ENCODE measurements at regions not wholly inside any gene's neighbourhood (a gene's known extent, or its start where the extent isn't known, plus 50 kb on each side); places are given as distances from the start of the nearest gene placed in this dataset.
A peak's percentile ranks its signal among the peaks of the same experiment; 100 is the strongest.

DNA sequence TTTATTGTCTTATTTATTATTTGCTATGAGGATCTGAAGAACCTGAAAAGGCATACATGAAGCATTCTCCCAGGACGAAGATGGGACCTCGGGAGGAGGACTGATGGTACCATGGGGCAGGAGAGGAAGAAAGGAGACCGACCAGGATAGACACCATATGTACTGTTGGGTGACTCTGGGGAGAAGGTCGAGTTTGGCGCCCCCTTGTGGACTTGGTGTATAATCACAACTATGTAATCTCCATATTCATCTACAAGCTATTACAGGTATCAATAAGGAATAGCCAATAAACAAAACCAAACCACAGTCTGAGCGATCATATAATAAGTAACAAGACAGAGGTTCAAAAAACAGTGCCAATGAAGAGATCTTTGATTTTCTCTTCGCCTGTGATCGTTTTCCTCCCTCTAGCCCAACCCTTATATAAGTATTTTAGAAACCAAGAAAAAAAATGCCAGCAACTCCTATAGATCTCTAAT, 139.1 kb downstream of the SPTSSA start:
- Histone ChIP-seq H3K9me1 (replicated peaks; ENCODE audit: control insufficient read depth, extremely low read depth, insufficient read depth, low read length) (no peaks in the 10 kb centered on the region), H3K9me3 (replicated peaks; ENCODE audit: control insufficient read depth, insufficient read depth, low read length) (no peaks in the 10 kb centered on the region), H2AFZ (ENCODE audit: low read depth, low read length) (no peak overlapping the region), H3K4me3 (replicated peaks in 1 of 3; ENCODE audit: insufficient read depth in 1 of 3, low read depth in 1 of 3, low read length in 3 of 3) (no peak overlapping the region), H4K20me1 (replicated peaks; ENCODE audit: control insufficient read depth, extremely low read depth, insufficient read depth, low read length) (no peaks in the 10 kb centered on the region), H3K27ac (ENCODE audit: insufficient read depth, low read depth, low read length) (no peak overlapping the region), H3K4me2 (ENCODE audit: insufficient read depth, low read length) (no peak overlapping the region), H3K79me2 (ENCODE audit: control insufficient read depth, insufficient read depth, low read length) (no peaks in the 10 kb centered on the region), H3K4me1 (ENCODE audit: control insufficient read depth, extremely low read depth, insufficient read depth, low read length) (no peaks in the 10 kb centered on the region), H3K9ac (replicated peaks; ENCODE audit: extremely low read depth, insufficient read depth, low read length) (no peak overlapping the region), H3K36me3 (ENCODE audit: control insufficient read depth in 2 of 2, extremely low read depth in 1 of 2, insufficient read depth in 2 of 2, low read length in 2 of 2) (no peaks in the 10 kb centered on the region), H3K27me3 (ENCODE audit: control insufficient read depth in 2 of 2, insufficient read depth in 2 of 2, low read length in 2 of 2) (peaks cover 5 to 11% of the 10 kb centered on the region in 2 experiments)
- BruUV-seq (replicated peaks), result no TSS peak
- TF ChIP-seq POLR2AphosphoS5 (IDR thresholded peaks at IDR 0.05; ENCODE audit: insufficient read depth, low read depth, low read length) (no peak), GATA2 (IDR thresholded peaks at IDR 0.05; ENCODE audit: insufficient read depth, insufficient read length, low read depth, low read length) (peak; percentile 37), MYC (IDR thresholded peaks at IDR 0.05; ENCODE audit: low read depth, low read length) (no peak)
- TF ChIP-seq, protein P1, sequence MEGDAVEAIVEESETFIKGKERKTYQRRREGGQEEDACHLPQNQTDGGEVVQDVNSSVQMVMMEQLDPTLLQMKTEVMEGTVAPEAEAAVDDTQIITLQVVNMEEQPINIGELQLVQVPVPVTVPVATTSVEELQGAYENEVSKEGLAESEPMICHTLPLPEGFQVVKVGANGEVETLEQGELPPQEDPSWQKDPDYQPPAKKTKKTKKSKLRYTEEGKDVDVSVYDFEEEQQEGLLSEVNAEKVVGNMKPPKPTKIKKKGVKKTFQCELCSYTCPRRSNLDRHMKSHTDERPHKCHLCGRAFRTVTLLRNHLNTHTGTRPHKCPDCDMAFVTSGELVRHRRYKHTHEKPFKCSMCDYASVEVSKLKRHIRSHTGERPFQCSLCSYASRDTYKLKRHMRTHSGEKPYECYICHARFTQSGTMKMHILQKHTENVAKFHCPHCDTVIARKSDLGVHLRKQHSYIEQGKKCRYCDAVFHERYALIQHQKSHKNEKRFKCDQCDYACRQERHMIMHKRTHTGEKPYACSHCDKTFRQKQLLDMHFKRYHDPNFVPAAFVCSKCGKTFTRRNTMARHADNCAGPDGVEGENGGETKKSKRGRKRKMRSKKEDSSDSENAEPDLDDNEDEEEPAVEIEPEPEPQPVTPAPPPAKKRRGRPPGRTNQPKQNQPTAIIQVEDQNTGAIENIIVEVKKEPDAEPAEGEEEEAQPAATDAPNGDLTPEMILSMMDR (IDR thresholded peaks at IDR 0.05; ENCODE audit: extremely low read depth in 1 of 2, insufficient read depth in 1 of 2, low read depth in 1 of 2, low read length in 2 of 2), result peak; percentile 69 to 72
- intact Hi-C loops (cut with micrococcal nuclease) (loop anchor here (1.0 to 5.0 kb wide), 4 partner anchors 96 to 1747 kb away; no protein-coding TSS in a partner anchor), dilution Hi-C loops (cut with MboI; ENCODE audit: extremely low pct_ligation_motif_present, low sequenced_read_pairs) (no loop called here)
- peak; percentile 81 for FAIRE-seq
- ChIA-PET POLR2A (no interaction called here), CTCF (interaction anchor here (0.5 to 3.2 kb wide), 43 partner anchors 9 to 1763 kb away, joined by 3 to 42 read pairs (median 4); no protein-coding TSS in a partner anchor)
- DNase-seq (ENCODE audit: low read depth, low spot score), result peak; percentile 57

DNA sequence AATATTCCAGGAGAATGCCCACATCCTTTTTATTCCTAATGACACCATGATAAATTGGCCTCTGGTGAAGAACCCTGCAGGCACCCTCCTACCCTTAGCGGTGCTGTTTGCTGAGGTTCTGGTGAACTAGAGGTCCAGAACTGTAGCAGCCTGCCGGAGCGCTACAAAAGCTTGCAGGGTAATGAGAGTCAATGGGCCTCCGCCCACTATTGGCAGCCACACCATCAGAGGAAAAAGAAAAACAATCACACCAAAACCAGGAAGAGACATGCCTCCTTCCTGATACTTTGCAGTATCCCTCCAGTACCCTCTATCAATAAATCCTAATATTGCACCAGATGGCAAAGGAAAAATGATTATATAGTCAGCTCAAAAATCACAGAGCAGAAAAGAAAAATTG, 142.9 kb downstream of the SPTSSA start:
- ChIA-PET POLR2A (no interaction called here), CTCF (interaction anchor here (1.0 to 1.4 kb wide), 3 partner anchors 18 to 470 kb away, joined by 3 to 4 read pairs (median 3); no protein-coding TSS in a partner anchor)
- FAIRE-seq (no peak), DNase-seq (ENCODE audit: low read depth, low spot score) (no peak)
- H4K20me1 ChIP-seq (replicated peaks; ENCODE audit: control insufficient read depth, extremely low read depth, insufficient read depth, low read length), result no peaks in the 10 kb centered on the region
- H3K4me3 ChIP-seq (replicated peaks in 1 of 3; ENCODE audit: insufficient read depth in 1 of 3, low read depth in 1 of 3, low read length in 3 of 3), result no peak overlapping the region
- H3K4me1 ChIP-seq (ENCODE audit: control insufficient read depth, extremely low read depth, insufficient read depth, low read length), result no peaks in the 10 kb centered on the region
- H3K9ac ChIP-seq (replicated peaks; ENCODE audit: extremely low read depth, insufficient read depth, low read length), result no peak overlapping the region
- no TSS peak for BruUV-seq (replicated peaks)
- no peaks in the 10 kb centered on the region for H3K9me1 ChIP-seq (replicated peaks; ENCODE audit: control insufficient read depth, extremely low read depth, insufficient read depth, low read length)
- H3K27me3 ChIP-seq (ENCODE audit: control insufficient read depth in 2 of 2, insufficient read depth in 2 of 2, low read length in 2 of 2), result peaks cover 5 to 11% of the 10 kb centered on the region in 2 experiments
- H3K27ac ChIP-seq (ENCODE audit: insufficient read depth, low read depth, low read length), result no peak overlapping the region
- no peak overlapping the region for H3K4me2 ChIP-seq (ENCODE audit: insufficient read depth, low read length)
- no peak overlapping the region for H2AFZ ChIP-seq (ENCODE audit: low read depth, low read length)
- dilution Hi-C loops (cut with MboI; ENCODE audit: extremely low pct_ligation_motif_present, low sequenced_read_pairs), result no loop called here
- H3K9me3 ChIP-seq (replicated peaks; ENCODE audit: control insufficient read depth, insufficient read depth, low read length), result no peaks in the 10 kb centered on the region
- TF ChIP-seq, protein P1 (IDR thresholded peaks at IDR 0.05; ENCODE audit: extremely low read depth in 1 of 2, insufficient read depth in 1 of 2, low read depth in 1 of 2, low read length in 2 of 2), result no peak
- no peak for TF ChIP-seq MYC (IDR thresholded peaks at IDR 0.05; ENCODE audit: low read depth, low read length)
- no peak for TF ChIP-seq GATA2 (IDR thresholded peaks at IDR 0.05; ENCODE audit: insufficient read depth, insufficient read length, low read depth, low read length)
- no peak for TF ChIP-seq POLR2A (IDR thresholded peaks at IDR 0.05; ENCODE audit: low read depth, low read length)
- TF ChIP-seq, protein P2, sequence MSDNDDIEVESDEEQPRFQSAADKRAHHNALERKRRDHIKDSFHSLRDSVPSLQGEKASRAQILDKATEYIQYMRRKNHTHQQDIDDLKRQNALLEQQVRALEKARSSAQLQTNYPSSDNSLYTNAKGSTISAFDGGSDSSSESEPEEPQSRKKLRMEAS (IDR thresholded peaks at IDR 0.05; ENCODE audit: insufficient read depth, insufficient read length), result no peak
- TF ChIP-seq EZH2 (IDR thresholded peaks at IDR 0.05; ENCODE audit: borderline replicate concordance, low read depth, low read length, severe bottlenecking), result no peak
- TF ChIP-seq FOS (IDR thresholded peaks at IDR 0.05; ENCODE audit: borderline replicate concordance, insufficient read depth, low read length), result no peak
- no peak for TF ChIP-seq JUN (IDR thresholded peaks at IDR 0.05; ENCODE audit: borderline replicate concordance, insufficient read depth, insufficient read length, low read depth)
- no peak for TF ChIP-seq POLR2AphosphoS5 (IDR thresholded peaks at IDR 0.05; ENCODE audit: insufficient read depth, low read depth, low read length)
- intact Hi-C loops (cut with micrococcal nuclease), result no loop called here
- no peaks in the 10 kb centered on the region for H3K36me3 ChIP-seq (ENCODE audit: control insufficient read depth in 2 of 2, extremely low read depth in 1 of 2, insufficient read depth in 2 of 2, low read length in 2 of 2)
- H3K79me2 ChIP-seq (ENCODE audit: control insufficient read depth, insufficient read depth, low read length), result no peaks in the 10 kb centered on the region

Measured in endothelial cell of umbilical vein (primary cell).